ENCODE measurements at regions not wholly inside any gene's neighbourhood (a gene's known extent, or its start where the extent isn't known, plus 50 kb on each side); places are given as distances from the start of the nearest gene placed in this dataset.

GRCh38 chr3:197434830-197435229 lies 120.9 kb downstream of the BDH1 start:
- H3K27ac ChIP-seq (ENCODE audit: insufficient read depth, low read depth, low read length): no peak overlapping the region
- H3K27me3 ChIP-seq (ENCODE audit: control insufficient read depth in 2 of 2, insufficient read depth in 2 of 2, low read length in 2 of 2): peaks cover 3 to 8% of the 10 kb centered on the region in 2 experiments
- POLR2A ChIA-PET: no interaction called here
- dilution Hi-C loops (cut with MboI; ENCODE audit: extremely low pct_ligation_motif_present, low sequenced_read_pairs): no loop called here
- no peak overlapping the region for H3K4me2 ChIP-seq (ENCODE audit: insufficient read depth, low read length)
- FAIRE-seq (no peak), DNase-seq (ENCODE audit: low read depth, low spot score) (no peak)
- no peaks in the 10 kb centered on the region for H3K9me1 ChIP-seq (replicated peaks; ENCODE audit: control insufficient read depth, extremely low read depth, insufficient read depth, low read length)
- CTCF ChIA-PET: interaction anchor here (0.8 to 1.8 kb wide), 3 partner anchors 10 to 163 kb away, joined by 3 to 4 read pairs (median 4); no protein-coding TSS in a partner anchor
- H4K20me1 ChIP-seq (replicated peaks; ENCODE audit: control insufficient read depth, extremely low read depth, insufficient read depth, low read length): no peaks in the 10 kb centered on the region
- no peaks in the 10 kb centered on the region for H3K36me3 ChIP-seq (ENCODE audit: control insufficient read depth in 2 of 2, extremely low read depth in 1 of 2, insufficient read depth in 2 of 2, low read length in 2 of 2)
- H3K9ac ChIP-seq (replicated peaks; ENCODE audit: extremely low read depth, insufficient read depth, low read length): no peak overlapping the region
- H3K79me2 ChIP-seq (ENCODE audit: control insufficient read depth, insufficient read depth, low read length): no peaks in the 10 kb centered on the region
- no peaks in the 10 kb centered on the region for H3K4me1 ChIP-seq (ENCODE audit: control insufficient read depth, extremely low read depth, insufficient read depth, low read length)
- intact Hi-C loops (cut with micrococcal nuclease): no loop called here
- H3K4me3 ChIP-seq (replicated peaks in 1 of 3; ENCODE audit: insufficient read depth in 1 of 3, low read depth in 1 of 3, low read length in 3 of 3): no peak overlapping the region
- H3K9me3 ChIP-seq (replicated peaks; ENCODE audit: control insufficient read depth, insufficient read depth, low read length): no peaks in the 10 kb centered on the region
- H2AFZ ChIP-seq (ENCODE audit: low read depth, low read length): no peak overlapping the region
- BruUV-seq (replicated peaks): no TSS peak
- TF ChIP-seq EZH2 (IDR thresholded peaks at IDR 0.05; ENCODE audit: borderline replicate concordance, low read depth, low read length, severe bottlenecking) (no peak), FOS (IDR thresholded peaks at IDR 0.05; ENCODE audit: borderline replicate concordance, insufficient read depth, low read length) (no peak)

DNA sequence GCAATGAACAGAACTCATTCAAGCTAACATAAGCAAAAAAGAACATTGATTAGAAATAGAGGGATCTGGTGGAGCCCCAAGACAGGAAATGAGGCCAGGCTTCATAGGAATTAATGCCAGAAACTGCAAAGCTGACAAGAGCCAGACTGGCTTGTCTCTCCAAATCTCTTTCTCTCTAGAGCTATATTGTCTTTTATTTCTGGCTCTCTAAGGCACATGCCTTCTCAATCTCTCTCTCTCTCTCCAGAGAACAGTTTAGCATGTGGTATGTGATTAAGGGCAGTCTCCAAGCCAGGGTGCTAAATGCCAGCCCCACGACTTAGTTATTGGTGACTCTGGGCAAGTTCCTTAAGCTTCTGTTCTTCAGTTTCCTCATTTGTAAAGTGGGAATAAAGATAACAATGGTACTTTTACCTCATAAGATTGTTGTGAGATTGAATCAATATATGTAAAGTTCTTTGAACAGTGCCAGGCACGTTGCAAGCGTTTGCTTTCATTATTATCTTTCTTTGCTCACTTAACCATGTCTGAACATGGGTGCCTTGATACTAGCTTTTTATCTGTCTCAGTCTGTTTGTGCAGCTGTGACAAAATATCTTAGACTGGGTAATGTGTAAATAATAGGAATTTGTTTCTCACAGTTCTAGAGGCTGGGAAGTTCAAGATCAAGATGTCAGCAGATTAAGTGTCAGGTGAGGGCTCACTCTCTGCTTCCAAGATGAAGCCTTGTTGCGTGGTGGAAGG lies 123.2 kb downstream of the BDH1 start:
- Histone ChIP-seq H3K9me3 (replicated peaks; ENCODE audit: control insufficient read depth, insufficient read depth, low read length) (no peaks in the 10 kb centered on the region), H3K79me2 (ENCODE audit: control insufficient read depth, insufficient read depth, low read length) (no peaks in the 10 kb centered on the region), H3K4me3 (replicated peaks in 1 of 3; ENCODE audit: insufficient read depth in 1 of 3, low read depth in 1 of 3, low read length in 3 of 3) (no peak overlapping the region), H3K27ac (ENCODE audit: insufficient read depth, low read depth, low read length) (no peak overlapping the region), H3K9me1 (replicated peaks; ENCODE audit: control insufficient read depth, extremely low read depth, insufficient read depth, low read length) (no peaks in the 10 kb centered on the region), H3K27me3 (ENCODE audit: control insufficient read depth in 2 of 2, insufficient read depth in 2 of 2, low read length in 2 of 2) (peaks cover 3 to 8% of the 10 kb centered on the region in 2 experiments), H4K20me1 (replicated peaks; ENCODE audit: control insufficient read depth, extremely low read depth, insufficient read depth, low read length) (no peaks in the 10 kb centered on the region), H3K9ac (replicated peaks; ENCODE audit: extremely low read depth, insufficient read depth, low read length) (no peak overlapping the region), H3K36me3 (ENCODE audit: control insufficient read depth in 2 of 2, extremely low read depth in 1 of 2, insufficient read depth in 2 of 2, low read length in 2 of 2) (no peaks in the 10 kb centered on the region), H3K4me1 (ENCODE audit: control insufficient read depth, extremely low read depth, insufficient read depth, low read length) (peaks cover 11% of the 10 kb centered on the region), H3K4me2 (ENCODE audit: insufficient read depth, low read length) (no peak overlapping the region), H2AFZ (ENCODE audit: low read depth, low read length) (peak overlapping the region; percentile 21)
- TF ChIP-seq, protein P1, sequence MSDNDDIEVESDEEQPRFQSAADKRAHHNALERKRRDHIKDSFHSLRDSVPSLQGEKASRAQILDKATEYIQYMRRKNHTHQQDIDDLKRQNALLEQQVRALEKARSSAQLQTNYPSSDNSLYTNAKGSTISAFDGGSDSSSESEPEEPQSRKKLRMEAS (IDR thresholded peaks at IDR 0.05; ENCODE audit: insufficient read depth, insufficient read length): no peak
- TF ChIP-seq CTCF (IDR thresholded peaks at IDR 0.05; ENCODE audit: extremely low read depth in 1 of 2, insufficient read depth in 1 of 2, low read depth in 1 of 2, low read length in 2 of 2) (no peak), FOS (IDR thresholded peaks at IDR 0.05; ENCODE audit: borderline replicate concordance, insufficient read depth, low read length) (no peak), GATA2 (IDR thresholded peaks at IDR 0.05; ENCODE audit: insufficient read depth, insufficient read length, low read depth, low read length) (no peak), MYC (IDR thresholded peaks at IDR 0.05; ENCODE audit: low read depth, low read length) (no peak), POLR2A (IDR thresholded peaks at IDR 0.05; ENCODE audit: low read depth, low read length) (no peak), EZH2 (IDR thresholded peaks at IDR 0.05; ENCODE audit: borderline replicate concordance, low read depth, low read length, severe bottlenecking) (no peak), JUN (IDR thresholded peaks at IDR 0.05; ENCODE audit: borderline replicate concordance, insufficient read depth, insufficient read length, low read depth) (no peak)
- no peak for FAIRE-seq
- intact Hi-C loops (cut with micrococcal nuclease) (no loop called here), dilution Hi-C loops (cut with MboI; ENCODE audit: extremely low pct_ligation_motif_present, low sequenced_read_pairs) (no loop called here)
- ChIA-PET CTCF (interaction anchor here (0.6 to 1.3 kb wide), 3 partner anchors 9 to 57 kb away, joined by 3 to 4 read pairs (median 4); no protein-coding TSS in a partner anchor), POLR2A (no interaction called here)
- DNase-seq (ENCODE audit: low read depth, low spot score): no peak
- no TSS peak for BruUV-seq (replicated peaks)

All from endothelial cell of umbilical vein (primary cell).